ENCODE measurements at regions not wholly inside any gene's neighbourhood (a gene's known extent, or its start where the extent isn't known, plus 50 kb on each side); places are given as distances from the start of the nearest gene placed in this dataset.

GRCh38 chr3:187795207-187795960, 50.1 kb upstream of the BCL6 start:
- H3K9ac ChIP-seq (replicated peaks; ENCODE audit: extremely low read depth, insufficient read depth, low read length), result no peak overlapping the region
- no peak for TF ChIP-seq EZH2 (IDR thresholded peaks at IDR 0.05; ENCODE audit: borderline replicate concordance, low read depth, low read length, severe bottlenecking)
- no peak for TF ChIP-seq GATA2 (IDR thresholded peaks at IDR 0.05; ENCODE audit: insufficient read depth, insufficient read length, low read depth, low read length)
- no peak for TF ChIP-seq MYC (IDR thresholded peaks at IDR 0.05; ENCODE audit: low read depth, low read length)
- no peak for TF ChIP-seq POLR2A (IDR thresholded peaks at IDR 0.05; ENCODE audit: low read depth, low read length)
- no peak for TF ChIP-seq MAX (IDR thresholded peaks at IDR 0.05; ENCODE audit: insufficient read depth, insufficient read length)
- TF ChIP-seq CTCF (IDR thresholded peaks at IDR 0.05; ENCODE audit: extremely low read depth in 1 of 2, insufficient read depth in 1 of 2, low read depth in 1 of 2, low read length in 2 of 2), result no peak
- TF ChIP-seq JUN (IDR thresholded peaks at IDR 0.05; ENCODE audit: borderline replicate concordance, insufficient read depth, insufficient read length, low read depth), result no peak
- TF ChIP-seq FOS (IDR thresholded peaks at IDR 0.05; ENCODE audit: borderline replicate concordance, insufficient read depth, low read length), result no peak
- no peak for TF ChIP-seq POLR2AphosphoS5 (IDR thresholded peaks at IDR 0.05; ENCODE audit: insufficient read depth, low read depth, low read length)
- no peaks in the 10 kb centered on the region for H3K79me2 ChIP-seq (ENCODE audit: control insufficient read depth, insufficient read depth, low read length)
- no peak overlapping the region for H3K27ac ChIP-seq (ENCODE audit: insufficient read depth, low read depth, low read length)
- H4K20me1 ChIP-seq (replicated peaks; ENCODE audit: control insufficient read depth, extremely low read depth, insufficient read depth, low read length), result no peaks in the 10 kb centered on the region
- no peaks in the 10 kb centered on the region for H3K4me1 ChIP-seq (ENCODE audit: control insufficient read depth, extremely low read depth, insufficient read depth, low read length)
- dilution Hi-C loops (cut with MboI; ENCODE audit: extremely low pct_ligation_motif_present, low sequenced_read_pairs) (no loop called here), intact Hi-C loops (cut with micrococcal nuclease) (no loop called here)
- H3K36me3 ChIP-seq (ENCODE audit: control insufficient read depth in 2 of 2, extremely low read depth in 1 of 2, insufficient read depth in 2 of 2, low read length in 2 of 2), result no peaks in the 10 kb centered on the region
- POLR2A ChIA-PET, result no interaction called here
- no peak overlapping the region for H3K4me2 ChIP-seq (ENCODE audit: insufficient read depth, low read length)
- H3K9me3 ChIP-seq (replicated peaks; ENCODE audit: control insufficient read depth, insufficient read depth, low read length), result no peaks in the 10 kb centered on the region
- H3K4me3 ChIP-seq (replicated peaks in 1 of 3; ENCODE audit: insufficient read depth in 1 of 3, low read depth in 1 of 3, low read length in 3 of 3), result no peak overlapping the region
- FAIRE-seq (no peak), DNase-seq (ENCODE audit: low read depth, low spot score) (no peak)
- CTCF ChIA-PET, result no interaction called here
- H3K27me3 ChIP-seq (ENCODE audit: control insufficient read depth in 2 of 2, insufficient read depth in 2 of 2, low read length in 2 of 2), result peaks cover 0 to 2% of the 10 kb centered on the region in 2 experiments
- H2AFZ ChIP-seq (ENCODE audit: low read depth, low read length), result no peak overlapping the region
- H3K9me1 ChIP-seq (replicated peaks; ENCODE audit: control insufficient read depth, extremely low read depth, insufficient read depth, low read length), result no peaks in the 10 kb centered on the region
- no TSS peak for BruUV-seq (replicated peaks)
